ENCODE measurements at regions not wholly inside any gene's neighbourhood (a gene's known extent, or its start where the extent isn't known, plus 50 kb on each side); places are given as distances from the start of the nearest gene placed in this dataset.

DNA sequence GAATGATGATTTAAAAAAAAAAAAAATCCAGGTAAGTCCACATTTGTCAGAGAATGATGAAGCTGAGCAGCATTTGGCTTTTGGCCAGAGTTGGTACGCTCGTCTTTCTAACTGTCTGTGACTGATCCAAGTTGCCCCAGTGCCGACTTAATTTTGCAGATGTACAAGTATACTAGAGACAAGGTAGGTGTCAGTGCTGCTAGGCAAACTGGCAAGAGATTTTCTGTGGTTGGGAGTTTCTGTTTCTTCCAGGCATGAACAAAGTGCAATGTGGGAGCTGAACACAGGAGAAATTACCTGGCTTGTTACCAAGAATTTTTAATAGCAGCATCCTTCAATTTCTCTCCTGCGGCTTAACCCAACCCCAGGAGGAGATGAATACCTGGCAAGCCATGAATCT is 307.7 kb downstream of the BUD13 start:
- TF ChIP-seq GABPA (IDR thresholded peaks at IDR 0.05 in 1 of 2, conservative IDR thresholded peaks at IDR 0.05 in 1 of 2) (no peak), EGR1 (IDR thresholded peaks at IDR 0.05; ENCODE audit: low read depth in 2 of 2) (no peak), FOXA2 (IDR thresholded peaks at IDR 0.05) (no peak), RXRA (IDR thresholded peaks at IDR 0.05) (no peak), TAF1 (conservative IDR thresholded peaks at IDR 0.05) (no peak), MAX (IDR thresholded peaks at IDR 0.05) (no peak), JUND (IDR thresholded peaks at IDR 0.05) (no peak), NR2F2 (IDR thresholded peaks at IDR 0.05) (no peak), YY1 (IDR thresholded peaks at IDR 0.05) (no peak), FOXA1 (IDR thresholded peaks at IDR 0.05) (no peak), HNF4G (IDR thresholded peaks at IDR 0.05) (no peak), HNF4A (conservative IDR thresholded peaks at IDR 0.05) (no peak), SP1 (IDR thresholded peaks at IDR 0.05) (no peak), ZBTB33 (IDR thresholded peaks at IDR 0.05) (no peak), RAD21 (IDR thresholded peaks at IDR 0.05) (no peak)
- TF ChIP-seq, protein P1, sequence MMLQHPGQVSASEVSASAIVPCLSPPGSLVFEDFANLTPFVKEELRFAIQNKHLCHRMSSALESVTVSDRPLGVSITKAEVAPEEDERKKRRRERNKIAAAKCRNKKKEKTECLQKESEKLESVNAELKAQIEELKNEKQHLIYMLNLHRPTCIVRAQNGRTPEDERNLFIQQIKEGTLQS (IDR thresholded peaks at IDR 0.05): no peak
- TF ChIP-seq, protein P2, sequence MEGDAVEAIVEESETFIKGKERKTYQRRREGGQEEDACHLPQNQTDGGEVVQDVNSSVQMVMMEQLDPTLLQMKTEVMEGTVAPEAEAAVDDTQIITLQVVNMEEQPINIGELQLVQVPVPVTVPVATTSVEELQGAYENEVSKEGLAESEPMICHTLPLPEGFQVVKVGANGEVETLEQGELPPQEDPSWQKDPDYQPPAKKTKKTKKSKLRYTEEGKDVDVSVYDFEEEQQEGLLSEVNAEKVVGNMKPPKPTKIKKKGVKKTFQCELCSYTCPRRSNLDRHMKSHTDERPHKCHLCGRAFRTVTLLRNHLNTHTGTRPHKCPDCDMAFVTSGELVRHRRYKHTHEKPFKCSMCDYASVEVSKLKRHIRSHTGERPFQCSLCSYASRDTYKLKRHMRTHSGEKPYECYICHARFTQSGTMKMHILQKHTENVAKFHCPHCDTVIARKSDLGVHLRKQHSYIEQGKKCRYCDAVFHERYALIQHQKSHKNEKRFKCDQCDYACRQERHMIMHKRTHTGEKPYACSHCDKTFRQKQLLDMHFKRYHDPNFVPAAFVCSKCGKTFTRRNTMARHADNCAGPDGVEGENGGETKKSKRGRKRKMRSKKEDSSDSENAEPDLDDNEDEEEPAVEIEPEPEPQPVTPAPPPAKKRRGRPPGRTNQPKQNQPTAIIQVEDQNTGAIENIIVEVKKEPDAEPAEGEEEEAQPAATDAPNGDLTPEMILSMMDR (IDR thresholded peaks at IDR 0.05; ENCODE audit: low read depth, low read length, missing input control): no peak
- Histone ChIP-seq H3K27me3 (ENCODE audit: control insufficient read depth in 4 of 4, insufficient read depth in 4 of 4, low read length in 3 of 4) (no peaks in the 10 kb centered on the region), H3K9me3 (ENCODE audit: control insufficient read depth in 4 of 4, low read length in 3 of 4) (no peaks in the 10 kb centered on the region), H3K9ac (ENCODE audit: low read depth in 1 of 2, low read length in 2 of 2) (no peak overlapping the region), H3K36me3 (ENCODE audit: control insufficient read depth in 4 of 4, insufficient read depth in 3 of 4, low read depth in 1 of 4, low read length in 3 of 4) (no peaks in the 10 kb centered on the region), H3K4me3 (ENCODE audit: low read depth in 1 of 3, low read length in 3 of 3) (no peak overlapping the region), H3K4me1 (ENCODE audit: control insufficient read depth in 4 of 4, insufficient read depth in 4 of 4, low read length in 3 of 4) (no peaks in the 10 kb centered on the region), H3K27ac (ENCODE audit: low read depth in 1 of 2, low read length in 2 of 2) (no peak overlapping the region)
- DNase-seq (ENCODE audit: low spot score): no peak
- 75% methylated on average over 4 of the region's 4 CpGs for WGBS

DNA sequence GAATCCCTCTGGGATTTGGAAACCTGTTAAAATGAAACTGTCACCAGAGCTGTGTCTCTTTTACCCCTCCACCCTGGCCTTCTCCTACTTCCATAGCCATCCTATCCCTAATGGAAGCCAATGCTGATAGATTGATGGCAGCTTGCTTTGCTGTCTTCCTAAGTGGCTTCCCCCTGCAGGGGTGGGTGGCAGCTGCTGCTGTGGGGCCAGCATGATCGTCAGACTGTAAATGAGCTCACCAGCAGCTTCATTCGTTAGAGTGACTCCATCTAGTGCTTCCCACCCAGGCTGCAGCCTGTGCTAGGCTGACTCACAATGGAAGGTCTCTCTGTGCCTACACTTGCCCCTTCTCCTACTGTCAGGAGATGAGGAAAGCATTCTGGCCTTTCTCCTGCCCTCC is 311.0 kb downstream of the BUD13 start:
- TF ChIP-seq HNF4G (IDR thresholded peaks at IDR 0.05) (no peak), FOXA1 (IDR thresholded peaks at IDR 0.05) (no peak), NR2F2 (IDR thresholded peaks at IDR 0.05) (no peak), GABPA (IDR thresholded peaks at IDR 0.05 in 1 of 2, conservative IDR thresholded peaks at IDR 0.05 in 1 of 2) (no peak), TAF1 (conservative IDR thresholded peaks at IDR 0.05) (no peak), HNF4A (conservative IDR thresholded peaks at IDR 0.05) (no peak), REST (IDR thresholded peaks at IDR 0.05) (no peak), JUND (IDR thresholded peaks at IDR 0.05) (no peak), YY1 (IDR thresholded peaks at IDR 0.05) (no peak), EGR1 (IDR thresholded peaks at IDR 0.05; ENCODE audit: low read depth in 2 of 2) (no peak)
- TF ChIP-seq, protein P1 (IDR thresholded peaks at IDR 0.05): no peak
- no peak overlapping the region for H3K4me3 ChIP-seq (ENCODE audit: low read depth in 1 of 3, low read length in 3 of 3)
- no peaks in the 10 kb centered on the region for H3K9me3 ChIP-seq (ENCODE audit: control insufficient read depth in 4 of 4, low read length in 3 of 4)
- 38% methylated on average over 2 of the region's 2 CpGs for WGBS
- no peak for DNase-seq (ENCODE audit: low spot score)
- H3K36me3 ChIP-seq (ENCODE audit: control insufficient read depth in 4 of 4, insufficient read depth in 3 of 4, low read depth in 1 of 4, low read length in 3 of 4): no peaks in the 10 kb centered on the region
- H3K4me1 ChIP-seq (ENCODE audit: control insufficient read depth in 4 of 4, insufficient read depth in 4 of 4, low read length in 3 of 4): no peaks in the 10 kb centered on the region
- no peaks in the 10 kb centered on the region for H3K27me3 ChIP-seq (ENCODE audit: control insufficient read depth in 4 of 4, insufficient read depth in 4 of 4, low read length in 3 of 4)
- no peak overlapping the region for H3K9ac ChIP-seq (ENCODE audit: low read depth in 1 of 2, low read length in 2 of 2)
- no peak overlapping the region for H3K27ac ChIP-seq (ENCODE audit: low read depth in 1 of 2, low read length in 2 of 2)
